SK-N-MC (cell line): ENCODE measurements at regions not wholly inside any gene's neighbourhood (a gene's known extent, or its start where the extent isn't known, plus 50 kb on each side); places are given as distances from the start of the nearest gene placed in this dataset.

Experiments
- EZH2 ChIP-seq: fragments of 200-600 bp; sonication (generic); IDR thresholded peaks from one replicate; pipeline ENCODE4 v1.6.1; 2017; ENCODE audit warnings: antibody characterized with exemption
- POLR2AphosphoS5 ChIP-seq: IDR thresholded peaks from 2 replicates; pipeline ENCODE4 v1.6.1; 2012; ENCODE audit warnings: mild to moderate bottlenecking, low read depth, low read length, borderline replicate concordance

DNA sequence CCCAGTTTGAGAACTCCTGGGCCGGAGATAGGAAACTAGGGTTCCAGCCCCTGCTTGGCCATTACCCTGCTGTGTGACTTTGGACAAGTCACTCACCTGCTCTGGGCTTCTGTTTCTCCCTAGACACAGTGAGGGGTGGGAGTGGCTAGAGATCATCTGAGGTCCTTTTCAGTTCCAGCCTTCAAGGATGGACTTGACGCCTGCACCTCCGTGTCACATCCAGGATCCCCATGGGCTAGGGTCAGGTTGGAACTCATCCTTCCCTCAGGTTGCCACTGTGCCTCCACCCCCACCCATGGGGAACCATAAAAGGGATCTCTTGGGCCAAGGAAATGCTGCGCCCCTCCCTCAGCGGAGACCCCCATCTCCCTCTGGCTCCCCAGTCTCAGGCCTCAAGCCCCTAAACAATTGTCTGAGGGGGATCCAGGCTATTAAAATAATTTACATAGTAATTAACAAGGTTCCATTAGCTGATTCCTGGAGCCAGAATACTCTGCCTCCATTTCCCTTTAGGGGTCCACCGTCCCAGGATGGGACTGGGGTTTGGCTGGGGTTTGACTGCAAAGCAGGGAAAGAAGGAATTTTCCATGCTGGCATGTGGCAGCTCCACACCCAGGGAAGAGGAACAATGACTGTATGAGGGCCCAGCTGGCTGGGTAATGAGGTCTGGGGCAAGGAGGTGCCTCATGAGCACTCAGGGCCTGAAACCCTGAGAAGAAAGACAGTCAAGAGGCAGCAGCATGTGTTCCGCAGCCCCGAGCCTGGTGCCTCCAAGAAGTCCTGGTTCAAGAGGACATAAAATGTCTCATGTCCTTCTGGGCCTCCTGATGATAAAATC lies 177.7 kb downstream of the SMAD6 start:
- TF ChIP-seq POLR2AphosphoS5 (no peak), EZH2 (no peak)
